ENCODE measurements at regions not wholly inside any gene's neighbourhood (a gene's known extent, or its start where the extent isn't known, plus 50 kb on each side); places are given as distances from the start of the nearest gene placed in this dataset.

DNA sequence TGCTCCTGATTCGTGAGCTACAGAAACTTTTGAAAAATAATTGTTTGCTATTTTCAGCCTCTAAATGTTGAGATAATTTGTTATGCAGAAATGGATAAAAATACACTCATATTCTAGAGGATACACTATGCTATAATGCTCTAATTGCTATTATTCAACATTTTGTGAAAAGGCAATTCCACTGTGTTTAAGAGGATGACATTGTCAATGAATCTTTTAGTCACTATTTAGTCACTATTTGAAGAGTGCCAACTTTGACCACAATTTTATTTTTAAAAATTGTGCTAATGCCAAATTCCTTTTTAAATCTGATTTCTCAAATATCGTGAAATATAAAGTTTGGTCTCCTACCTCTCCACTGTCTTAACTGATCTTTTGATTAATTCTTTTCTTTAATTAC lies 604.9 kb upstream of the KCNMB2 start:
- DNase-seq: no peak

DNA sequence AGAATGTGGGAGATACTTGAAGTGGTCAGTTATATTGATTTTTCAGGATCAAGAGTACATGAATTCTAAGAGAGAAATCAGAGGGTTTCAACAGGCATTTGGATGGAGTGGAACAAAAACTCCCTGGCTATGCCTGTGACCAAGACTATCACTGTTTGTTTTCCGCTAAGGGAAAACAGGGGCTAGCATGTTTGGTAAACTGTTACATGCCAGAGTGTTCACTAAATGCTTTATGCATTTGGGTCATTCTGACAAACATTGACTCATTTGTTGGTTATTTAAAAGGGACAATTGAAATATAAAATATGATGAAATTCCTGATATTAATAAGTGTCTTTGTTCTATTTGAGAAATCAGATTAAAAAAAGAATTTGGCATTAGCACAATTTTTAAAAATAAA lies 603.9 kb upstream of the KCNMB2 start:
- no peak for DNase-seq

DNA sequence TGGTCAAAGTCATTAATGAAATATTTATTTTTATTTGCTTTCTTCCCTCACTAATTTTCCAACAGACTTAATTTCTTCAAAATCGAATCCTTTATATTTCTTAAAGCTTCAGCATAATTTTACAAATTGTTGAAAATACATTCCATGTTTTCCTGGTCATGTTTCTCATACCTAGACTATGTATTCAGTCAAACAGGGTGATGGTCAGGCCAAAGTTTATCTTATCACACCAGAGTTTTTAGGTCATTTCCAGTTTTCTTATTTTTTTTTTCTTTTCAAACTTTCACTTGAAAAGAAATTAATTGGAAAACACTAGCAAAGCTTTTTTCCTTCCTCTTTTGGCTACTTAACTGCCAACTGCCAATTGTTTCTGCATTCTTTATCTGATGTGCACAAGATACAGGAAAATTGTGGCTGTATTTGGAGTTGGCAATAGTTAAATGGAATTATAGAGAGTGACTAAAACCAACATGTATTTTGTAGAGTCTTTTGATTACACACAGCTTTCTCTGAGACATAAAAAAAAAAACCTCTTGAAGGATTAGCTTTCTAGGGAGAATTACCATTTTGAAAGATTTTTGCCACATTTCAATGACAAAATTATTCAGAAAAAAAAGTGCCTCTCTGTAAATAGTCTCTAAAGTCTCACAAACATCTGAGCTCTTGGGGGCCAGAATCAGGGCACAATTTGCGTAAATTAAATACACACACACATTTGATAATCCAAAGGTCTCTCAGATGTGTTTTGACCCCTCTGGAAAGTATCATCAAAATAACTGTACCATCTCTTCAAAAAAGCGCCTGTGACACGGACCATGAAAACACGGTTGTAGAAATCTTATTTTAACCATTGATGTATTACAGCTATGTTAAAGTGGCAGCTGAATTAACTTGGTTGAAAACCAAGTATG lies 603.2 kb upstream of the KCNMB2 start:
- DNase-seq: no peak

DNA sequence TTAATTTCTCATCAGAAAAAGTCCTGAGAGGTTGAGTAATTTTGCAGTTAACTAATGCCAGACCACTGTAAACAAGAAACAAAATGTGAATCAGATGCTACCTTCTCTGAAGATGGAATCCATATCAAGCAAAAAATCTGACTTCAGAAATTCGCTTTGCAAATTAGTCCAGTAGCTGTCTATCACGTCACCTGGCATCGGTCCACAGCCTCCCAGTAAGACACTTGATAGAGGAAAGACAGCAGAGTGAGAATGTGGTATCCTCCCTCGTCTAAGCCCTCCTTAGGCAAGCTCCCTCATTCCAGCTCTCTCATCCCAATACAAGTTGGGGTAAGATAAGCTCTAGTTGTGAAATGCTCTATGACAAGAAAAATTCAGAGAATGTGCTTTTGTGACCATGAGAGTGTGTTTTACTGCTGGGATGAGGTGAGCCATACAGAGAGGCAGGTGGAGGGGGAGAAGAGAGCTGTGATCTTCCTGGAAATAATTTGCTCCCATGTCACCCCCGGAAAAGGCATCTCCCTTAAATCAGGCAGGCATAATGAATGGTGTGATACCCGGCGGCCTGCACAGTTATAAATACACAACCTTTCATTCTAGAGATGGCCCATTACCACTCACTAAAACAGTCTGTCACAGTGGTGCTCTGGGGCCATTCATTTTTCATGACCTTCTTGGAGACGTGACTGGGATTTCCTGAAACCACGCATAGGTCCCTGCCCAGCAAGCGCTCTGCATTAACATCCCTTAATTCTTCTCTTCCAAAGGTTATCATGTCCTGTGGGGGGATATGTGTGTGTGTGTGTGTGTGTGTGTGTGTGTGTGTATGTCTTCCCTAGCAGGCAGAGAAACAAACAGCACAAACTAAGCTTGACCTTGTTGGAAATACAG lies 602.0 kb upstream of the KCNMB2 start:
- DNase-seq: no peak

DNA sequence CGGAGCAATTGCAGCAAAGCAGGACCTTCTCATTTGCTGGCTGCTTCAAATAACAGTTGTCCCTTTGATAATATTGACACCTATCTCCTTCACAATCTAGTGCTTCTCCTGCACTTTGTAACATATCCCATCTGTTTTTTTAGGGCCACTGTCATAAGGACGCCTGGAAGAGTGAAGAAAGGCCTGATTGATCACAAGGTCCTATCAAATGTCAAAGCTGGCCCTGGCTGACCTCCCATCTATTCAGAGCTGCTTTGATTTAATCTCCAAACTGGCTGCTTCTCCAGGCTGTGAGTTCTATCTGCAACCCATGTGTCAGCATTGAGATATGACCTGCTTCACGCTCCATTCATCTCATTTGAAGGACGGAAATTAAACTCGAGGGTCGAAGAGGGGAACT lies 601.2 kb upstream of the KCNMB2 start:
- DNase-seq: no peak

DNA sequence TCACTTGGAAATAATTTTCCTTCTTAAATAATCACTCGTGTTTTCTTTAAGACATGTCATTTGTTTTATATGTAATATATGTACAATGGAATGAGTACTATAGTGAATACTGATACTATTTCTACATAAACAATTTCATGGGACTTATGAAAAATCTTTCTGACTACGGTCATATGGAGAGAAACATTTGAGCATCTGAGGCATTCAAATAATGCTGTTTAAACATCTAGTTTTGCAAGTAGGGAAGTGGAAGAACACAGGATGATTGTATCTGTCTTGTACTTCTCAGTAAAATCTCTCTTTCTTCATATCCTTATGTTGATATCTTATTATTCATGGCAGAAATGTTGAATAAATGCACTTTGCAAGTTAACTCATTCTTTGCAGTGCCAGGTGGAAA lies 599.5 kb upstream of the KCNMB2 start:
- no peak for DNase-seq

DNA sequence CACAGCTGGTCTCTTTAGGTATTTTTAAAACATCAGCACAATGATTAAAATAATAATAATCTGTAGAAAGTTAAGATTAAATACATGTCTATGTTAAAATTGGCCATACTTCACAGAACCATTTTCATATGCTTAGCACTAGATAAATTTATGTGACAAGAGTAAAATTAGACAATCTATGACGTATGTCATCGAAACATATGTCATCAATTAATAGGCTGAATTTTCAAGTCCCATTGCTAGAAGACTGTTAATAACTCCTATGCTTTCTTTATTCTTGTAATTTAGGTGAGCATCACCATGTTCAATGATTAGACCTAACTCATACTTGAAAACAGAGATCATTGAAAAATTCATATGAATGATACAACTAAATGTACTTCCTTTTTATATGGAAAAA lies 593.3 kb upstream of the KCNMB2 start:
- no peak for DNase-seq

DNA sequence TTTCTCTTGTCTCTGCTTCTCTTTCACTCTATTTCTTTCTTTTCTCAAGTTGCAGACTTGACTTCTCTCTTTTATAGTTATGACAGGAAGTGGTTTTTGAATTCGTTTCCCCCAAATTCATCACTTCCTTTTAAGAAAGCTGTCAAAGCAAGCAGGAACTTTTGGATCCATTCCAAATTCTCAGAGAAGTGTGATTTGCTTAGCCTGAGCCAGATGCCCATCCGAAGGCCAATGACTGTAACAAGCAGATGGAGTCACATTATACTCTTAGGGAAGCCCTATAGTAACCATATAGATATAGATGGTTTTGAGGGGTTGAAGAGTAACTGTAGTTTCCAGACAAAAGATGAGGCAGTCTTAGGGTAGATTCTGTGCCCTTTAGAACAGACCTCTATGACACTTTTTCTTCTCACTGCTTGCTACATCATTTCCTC lies 592.0 kb upstream of the KCNMB2 start:
- peak; percentile 15 for DNase-seq

DNA sequence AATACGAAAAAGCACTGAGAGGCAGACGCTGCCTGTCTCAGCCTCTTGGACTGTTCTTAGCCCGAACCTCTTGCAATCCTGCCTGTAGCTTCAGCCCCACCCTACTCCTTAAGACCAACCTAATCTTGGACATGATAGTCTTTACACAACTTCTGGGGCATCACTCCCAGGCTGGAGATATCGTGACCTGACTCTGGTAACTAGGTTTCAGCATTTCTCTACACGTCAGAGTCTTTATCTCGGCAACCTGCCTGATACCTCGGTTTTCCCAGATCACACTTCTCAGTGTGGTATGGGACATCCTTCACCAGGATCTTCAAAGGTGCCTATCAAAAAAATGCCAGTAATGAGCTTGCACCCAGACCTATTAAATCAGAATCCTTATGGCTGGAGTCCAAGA lies 590.2 kb upstream of the KCNMB2 start:
- no peak for DNase-seq

DNA sequence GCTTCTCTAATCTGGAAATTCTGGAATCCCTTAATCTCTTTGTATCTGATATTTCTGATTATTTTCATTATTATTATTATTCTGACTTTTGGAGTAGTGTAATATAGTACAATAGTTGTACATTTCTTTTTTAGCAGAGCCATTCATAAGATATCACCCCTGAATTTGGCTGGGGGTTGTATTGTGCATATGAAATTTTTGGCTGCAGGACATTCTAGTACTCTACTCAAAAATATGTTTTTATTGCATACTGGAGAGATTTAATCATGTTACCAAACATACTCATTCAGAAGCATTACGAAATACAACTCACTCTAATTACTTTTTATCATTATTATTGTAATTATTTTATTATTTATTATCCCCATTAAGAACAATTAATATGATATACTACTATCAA lies 589.7 kb upstream of the KCNMB2 start:
- DNase-seq: no peak

DNA sequence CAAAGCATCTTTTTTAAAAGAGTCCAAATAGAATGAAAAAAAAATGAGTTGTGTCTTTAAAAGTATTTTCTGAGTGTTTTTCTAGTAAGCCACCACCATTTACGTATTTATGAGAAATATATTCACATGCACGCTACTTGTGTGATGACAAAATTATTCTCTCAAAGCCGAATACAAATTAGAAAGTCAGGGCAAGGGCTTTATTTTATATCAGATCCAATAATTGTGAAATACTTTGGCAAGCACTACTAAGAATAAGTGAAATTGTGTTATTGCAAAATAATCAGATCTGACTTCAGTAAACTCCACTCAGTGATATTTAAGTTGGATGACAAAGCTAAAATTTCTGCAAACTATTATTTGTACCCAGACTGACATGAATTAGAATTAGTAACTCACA lies 589.3 kb upstream of the KCNMB2 start:
- DNase-seq: no peak

DNA sequence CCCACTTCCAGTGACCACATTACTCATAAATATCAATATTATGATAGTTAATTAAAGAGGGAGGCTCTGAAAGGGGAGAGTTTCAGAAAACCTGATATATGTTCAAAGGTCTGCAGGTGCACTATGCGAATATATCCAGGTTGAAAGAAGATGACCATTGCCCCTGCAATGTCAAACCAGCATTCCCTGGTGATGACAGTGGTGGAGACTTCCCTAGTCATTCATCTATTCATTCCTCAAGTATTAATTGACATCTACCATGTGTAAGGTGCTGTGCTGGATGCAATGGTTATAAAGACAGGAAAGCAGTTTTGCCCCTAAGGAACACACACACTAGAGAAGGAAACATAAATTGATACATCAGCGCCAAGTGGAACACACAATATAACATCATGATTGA lies 588.3 kb upstream of the KCNMB2 start:
- DNase-seq: no peak

DNA sequence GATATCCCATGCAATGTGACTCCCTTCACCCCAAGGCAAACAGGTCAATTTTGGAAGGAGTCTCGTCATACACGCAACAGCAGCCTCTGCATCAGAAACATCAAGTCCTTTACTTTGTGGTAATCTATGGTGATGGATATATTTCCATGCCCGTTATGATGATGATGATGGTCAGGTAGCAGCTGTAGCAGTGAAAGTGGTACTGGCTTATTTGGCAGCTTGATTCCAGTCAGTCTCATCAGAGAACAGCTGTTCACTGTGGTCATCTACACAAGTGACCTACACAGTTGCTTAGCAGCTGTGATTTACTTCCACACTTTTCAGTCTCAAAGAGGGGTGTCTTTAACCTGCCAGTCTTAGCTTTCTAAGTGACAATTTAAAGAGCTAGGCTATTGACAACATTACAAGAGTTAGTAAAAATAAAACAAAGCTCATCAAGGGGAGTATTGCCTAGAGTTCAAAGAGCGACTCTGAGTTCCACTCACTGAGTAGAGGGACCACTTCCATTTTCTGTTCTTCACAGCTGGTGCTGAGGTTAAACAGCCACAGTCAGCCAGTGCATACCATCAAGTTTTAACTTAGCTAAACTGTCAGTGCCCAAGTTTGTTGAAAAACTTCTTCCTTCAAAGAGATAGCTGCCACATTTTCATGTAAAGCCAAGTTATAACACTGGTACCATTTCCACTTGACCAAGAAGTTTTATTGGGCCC lies 587.4 kb upstream of the KCNMB2 start:
- DNase-seq: no peak

DNA sequence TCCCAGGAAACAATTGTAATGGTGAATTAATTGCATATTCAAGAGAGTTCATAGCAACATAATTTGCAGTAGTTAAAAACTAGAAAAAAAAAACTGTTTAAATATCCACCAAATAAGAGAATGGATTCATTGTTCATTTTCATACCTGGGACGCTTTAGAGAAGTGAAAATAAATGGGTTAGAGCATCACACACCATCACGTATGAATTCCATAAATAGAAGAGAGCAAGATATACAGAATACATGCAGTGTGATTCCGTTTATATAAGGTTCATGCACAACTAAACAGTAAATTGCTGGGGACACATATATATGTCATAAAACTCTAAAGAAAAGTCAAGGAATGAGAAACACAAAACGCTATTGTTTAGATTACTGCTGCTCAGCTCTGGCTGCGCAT lies 577.0 kb upstream of the KCNMB2 start:
- no peak for DNase-seq

DNA sequence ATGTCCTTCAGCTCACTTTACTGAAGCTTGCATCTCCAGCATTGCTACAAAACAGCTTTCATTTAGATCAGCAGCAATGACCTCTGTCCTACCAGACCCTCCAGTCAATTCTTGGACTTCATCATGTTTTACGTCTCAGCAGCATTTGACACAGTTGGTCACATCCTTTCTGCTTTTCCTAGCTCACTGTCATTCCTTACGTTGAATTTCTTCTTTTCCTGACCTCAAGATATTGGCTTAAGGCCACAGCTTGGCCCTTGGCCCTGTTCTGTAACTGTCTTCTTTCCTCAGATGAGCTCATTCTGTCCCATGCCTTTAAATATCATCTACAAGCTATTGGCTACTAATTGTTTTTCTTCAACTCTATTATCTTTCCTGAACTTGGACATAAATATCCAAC lies 576.2 kb upstream of the KCNMB2 start:
- DNase-seq: no peak

DNA sequence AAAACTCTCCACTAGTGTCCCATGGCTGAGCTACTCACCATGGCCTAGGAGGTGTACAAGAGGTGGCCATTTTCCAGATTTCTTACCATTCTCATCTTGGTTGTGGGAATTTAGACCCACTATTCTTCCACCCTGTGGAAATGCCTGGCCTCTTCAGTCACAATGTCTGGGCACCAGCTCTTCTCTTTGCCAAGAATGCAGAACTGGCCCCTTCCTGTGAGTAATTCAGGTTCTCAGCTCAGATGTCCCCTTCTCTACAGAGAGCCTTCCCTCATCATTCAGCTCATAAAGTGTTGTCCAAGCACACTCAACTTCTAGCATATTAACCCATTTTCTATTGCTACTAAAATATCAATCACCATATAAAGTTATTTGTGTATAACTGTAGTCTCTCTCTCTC lies 575.5 kb upstream of the KCNMB2 start:
- no peak for DNase-seq

DNA sequence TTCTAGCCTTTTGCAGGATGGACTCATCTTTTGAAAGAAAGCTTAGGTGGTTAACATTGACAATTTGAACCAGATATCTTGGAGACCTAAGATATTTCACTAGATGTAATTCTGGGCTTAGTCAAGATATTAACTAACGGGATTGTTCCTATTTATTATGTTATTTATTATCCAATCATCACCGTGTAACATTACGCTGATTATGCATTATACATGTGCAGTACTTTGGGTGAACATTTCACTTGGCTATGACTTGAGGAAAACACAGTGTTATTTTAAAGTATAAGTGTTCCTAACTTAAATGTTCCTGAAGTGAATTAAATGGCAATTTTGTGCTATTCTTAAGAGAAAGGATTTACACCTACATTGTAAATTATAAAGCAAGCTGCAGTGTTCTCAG lies 574.5 kb upstream of the KCNMB2 start:
- no peak for DNase-seq

DNA sequence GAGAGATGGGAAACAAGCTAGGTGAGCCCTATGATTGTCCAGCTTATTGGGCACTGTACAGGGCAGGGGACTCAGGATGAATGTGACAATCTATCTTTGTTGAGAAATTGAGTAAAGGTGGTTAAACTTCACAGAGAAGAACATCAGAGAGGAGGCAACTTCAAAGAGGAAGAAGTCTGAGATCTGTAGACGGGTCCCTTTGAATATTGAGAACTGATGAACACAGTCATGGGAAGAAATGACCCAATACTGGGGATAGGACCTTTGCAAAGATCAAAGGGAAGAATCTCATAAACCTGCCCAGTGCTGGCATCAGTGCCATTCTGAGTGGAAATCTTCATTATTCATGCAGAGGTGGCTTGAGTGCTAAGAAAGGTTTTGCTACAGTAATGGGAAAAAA lies 569.7 kb upstream of the KCNMB2 start:
- no peak for DNase-seq

DNA sequence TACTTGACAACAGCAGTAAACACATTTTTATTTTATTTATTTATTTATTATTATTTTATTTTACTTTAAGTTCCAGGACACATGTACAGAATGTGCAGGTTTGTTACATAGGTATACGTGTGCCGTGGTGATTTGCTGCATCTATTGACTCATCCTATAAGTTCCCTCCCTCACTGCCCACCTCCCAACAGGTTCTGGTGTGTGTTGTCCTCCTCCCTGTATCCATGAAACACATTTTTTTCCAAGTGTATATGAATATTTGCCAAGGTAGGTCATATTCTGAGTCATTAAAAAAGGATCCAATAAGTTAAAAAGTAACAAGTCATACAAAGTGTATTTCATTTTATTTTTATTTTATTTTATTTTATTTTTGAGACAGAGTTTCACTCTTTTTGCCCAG lies 567.3 kb upstream of the KCNMB2 start:
- DNase-seq: no peak

DNA sequence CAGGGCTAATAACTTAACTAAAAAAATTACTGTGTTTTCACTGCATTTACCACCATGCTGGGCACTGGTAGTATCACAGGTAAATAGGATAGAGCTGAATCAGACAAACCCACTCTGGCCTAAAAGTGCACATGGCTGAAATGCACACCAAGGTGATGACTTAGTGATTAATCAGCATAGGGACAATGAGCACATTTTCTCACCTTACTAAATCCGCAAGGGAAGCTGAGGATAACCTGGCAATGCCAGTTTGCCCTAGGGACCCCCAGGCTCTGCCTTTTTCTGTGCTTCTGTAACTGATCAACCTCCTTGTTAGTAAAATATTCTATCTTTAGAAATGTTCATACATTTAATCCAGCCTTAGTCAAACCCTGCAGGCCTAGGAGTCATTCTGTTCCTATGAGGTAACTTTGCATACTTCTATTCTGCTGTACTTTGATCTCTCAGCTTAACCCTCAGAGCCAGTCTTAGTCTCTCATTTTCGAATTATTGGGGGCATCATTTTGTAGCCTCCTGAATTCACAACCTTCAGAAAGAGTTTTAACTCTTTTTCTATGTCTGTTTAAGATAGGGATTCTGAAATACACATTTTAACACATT lies 562.9 kb upstream of the KCNMB2 start:
- no peak for DNase-seq

DNA sequence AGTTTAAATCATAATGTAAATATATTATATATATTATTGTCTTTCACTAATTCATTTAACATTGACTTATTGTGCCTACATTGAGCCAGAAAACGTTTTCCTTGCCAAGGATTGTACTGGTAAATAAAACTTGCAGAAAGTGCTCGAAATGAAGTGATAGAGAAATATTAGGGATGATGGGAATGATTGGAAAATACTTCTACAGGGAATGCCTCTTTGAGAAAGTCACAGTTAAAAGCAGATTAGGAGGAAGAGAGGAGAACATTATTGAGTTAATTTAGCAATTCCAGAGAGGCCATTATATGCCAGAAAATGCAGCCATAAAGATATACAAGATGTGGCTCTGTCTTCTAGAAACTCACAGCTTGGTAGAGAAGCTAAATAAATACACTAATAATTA lies 560.0 kb upstream of the KCNMB2 start:
- no peak for DNase-seq

DNA sequence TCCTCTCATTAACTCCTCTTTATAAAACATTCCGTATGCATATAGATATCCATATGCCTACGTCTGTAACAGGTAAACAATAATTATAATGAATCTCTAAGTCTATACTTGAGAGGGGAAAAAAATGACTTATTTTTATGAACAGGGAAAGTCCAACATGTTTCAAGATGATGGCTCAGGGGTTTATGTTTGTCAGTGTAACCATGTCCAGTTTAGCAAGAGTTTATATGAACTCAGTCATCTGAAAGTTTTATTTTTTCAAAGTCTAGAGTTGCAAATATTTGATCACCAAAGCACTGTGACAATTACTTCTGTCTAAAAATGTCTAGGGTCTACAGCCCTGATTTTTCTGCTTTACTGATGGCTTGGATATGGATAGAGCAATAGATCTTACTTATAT lies 559.4 kb upstream of the KCNMB2 start:
- no peak for DNase-seq
